ENCODE measurements at regions not wholly inside any gene's neighbourhood (a gene's known extent, or its start where the extent isn't known, plus 50 kb on each side); places are given as distances from the start of the nearest gene placed in this dataset.

DNA sequence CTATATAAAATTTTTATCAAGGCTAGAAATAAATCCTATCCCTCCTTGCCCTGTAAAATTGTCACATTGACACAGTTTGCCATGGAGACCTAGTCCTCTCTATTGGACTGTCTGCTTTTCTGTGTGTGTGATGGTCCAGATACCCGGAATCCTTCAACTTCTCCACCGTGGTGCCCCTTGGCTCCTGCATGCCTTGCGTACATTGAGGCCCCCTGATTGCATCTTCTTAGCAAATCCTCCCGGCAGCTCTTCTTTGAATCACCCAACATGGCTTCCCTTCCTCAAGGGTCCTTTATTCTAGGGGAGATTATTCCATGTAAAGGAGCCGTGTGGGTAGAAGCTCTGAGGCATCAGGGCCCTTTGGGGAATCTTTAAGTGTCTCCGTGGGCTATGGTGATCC, 219.5 kb downstream of the CDC5L start:
- no peak overlapping the region for H3K27ac ChIP-seq (ENCODE audit: low read length)
- ATAC-seq (no peak), DNase-seq (ENCODE audit: low read depth, low spot score) (no peak)
- ChIA-PET CTCF (interaction anchor here (0.6 kb wide), 1 partner anchor 39 kb away, joined by 8 read pairs; no protein-coding TSS in a partner anchor), POLR2A (no interaction called here)
- H3K4me1 ChIP-seq (ENCODE audit: control insufficient read depth, insufficient read depth, low read length): no peaks in the 10 kb centered on the region
- no peaks in the 10 kb centered on the region for H3K36me3 ChIP-seq (ENCODE audit: control insufficient read depth, insufficient read depth, low read length)
- in situ Hi-C loops (cut with HindIII; ENCODE audit: low pct_unique_long_range_greater_than_20kb, low sequenced_read_pairs) (no loop called here), intact Hi-C loops (cut with micrococcal nuclease; ENCODE audit: unreplicated experiment) (no loop called here)
- no TSS peak for BruUV-seq (replicated peaks)
- no peaks in the 10 kb centered on the region for H3K27me3 ChIP-seq (ENCODE audit: control insufficient read depth, insufficient read depth, low read length)
- no peak overlapping the region for H3K4me3 ChIP-seq (ENCODE audit: low read depth in 2 of 2, low read length in 2 of 2)
- TF ChIP-seq POLR2AphosphoS5 (IDR thresholded peaks at IDR 0.05; ENCODE audit: low read depth, low read length) (no peak), SIN3A (IDR thresholded peaks at IDR 0.05; ENCODE audit: borderline replicate concordance, insufficient read depth, low read depth, low read length) (no peak), TCF7L2 (IDR thresholded peaks at IDR 0.05; ENCODE audit: low read depth, low read length) (no peak)
- TF ChIP-seq, protein P1, sequence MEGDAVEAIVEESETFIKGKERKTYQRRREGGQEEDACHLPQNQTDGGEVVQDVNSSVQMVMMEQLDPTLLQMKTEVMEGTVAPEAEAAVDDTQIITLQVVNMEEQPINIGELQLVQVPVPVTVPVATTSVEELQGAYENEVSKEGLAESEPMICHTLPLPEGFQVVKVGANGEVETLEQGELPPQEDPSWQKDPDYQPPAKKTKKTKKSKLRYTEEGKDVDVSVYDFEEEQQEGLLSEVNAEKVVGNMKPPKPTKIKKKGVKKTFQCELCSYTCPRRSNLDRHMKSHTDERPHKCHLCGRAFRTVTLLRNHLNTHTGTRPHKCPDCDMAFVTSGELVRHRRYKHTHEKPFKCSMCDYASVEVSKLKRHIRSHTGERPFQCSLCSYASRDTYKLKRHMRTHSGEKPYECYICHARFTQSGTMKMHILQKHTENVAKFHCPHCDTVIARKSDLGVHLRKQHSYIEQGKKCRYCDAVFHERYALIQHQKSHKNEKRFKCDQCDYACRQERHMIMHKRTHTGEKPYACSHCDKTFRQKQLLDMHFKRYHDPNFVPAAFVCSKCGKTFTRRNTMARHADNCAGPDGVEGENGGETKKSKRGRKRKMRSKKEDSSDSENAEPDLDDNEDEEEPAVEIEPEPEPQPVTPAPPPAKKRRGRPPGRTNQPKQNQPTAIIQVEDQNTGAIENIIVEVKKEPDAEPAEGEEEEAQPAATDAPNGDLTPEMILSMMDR (IDR thresholded peaks at IDR 0.05): no peak
- TF ChIP-seq, protein P2, sequence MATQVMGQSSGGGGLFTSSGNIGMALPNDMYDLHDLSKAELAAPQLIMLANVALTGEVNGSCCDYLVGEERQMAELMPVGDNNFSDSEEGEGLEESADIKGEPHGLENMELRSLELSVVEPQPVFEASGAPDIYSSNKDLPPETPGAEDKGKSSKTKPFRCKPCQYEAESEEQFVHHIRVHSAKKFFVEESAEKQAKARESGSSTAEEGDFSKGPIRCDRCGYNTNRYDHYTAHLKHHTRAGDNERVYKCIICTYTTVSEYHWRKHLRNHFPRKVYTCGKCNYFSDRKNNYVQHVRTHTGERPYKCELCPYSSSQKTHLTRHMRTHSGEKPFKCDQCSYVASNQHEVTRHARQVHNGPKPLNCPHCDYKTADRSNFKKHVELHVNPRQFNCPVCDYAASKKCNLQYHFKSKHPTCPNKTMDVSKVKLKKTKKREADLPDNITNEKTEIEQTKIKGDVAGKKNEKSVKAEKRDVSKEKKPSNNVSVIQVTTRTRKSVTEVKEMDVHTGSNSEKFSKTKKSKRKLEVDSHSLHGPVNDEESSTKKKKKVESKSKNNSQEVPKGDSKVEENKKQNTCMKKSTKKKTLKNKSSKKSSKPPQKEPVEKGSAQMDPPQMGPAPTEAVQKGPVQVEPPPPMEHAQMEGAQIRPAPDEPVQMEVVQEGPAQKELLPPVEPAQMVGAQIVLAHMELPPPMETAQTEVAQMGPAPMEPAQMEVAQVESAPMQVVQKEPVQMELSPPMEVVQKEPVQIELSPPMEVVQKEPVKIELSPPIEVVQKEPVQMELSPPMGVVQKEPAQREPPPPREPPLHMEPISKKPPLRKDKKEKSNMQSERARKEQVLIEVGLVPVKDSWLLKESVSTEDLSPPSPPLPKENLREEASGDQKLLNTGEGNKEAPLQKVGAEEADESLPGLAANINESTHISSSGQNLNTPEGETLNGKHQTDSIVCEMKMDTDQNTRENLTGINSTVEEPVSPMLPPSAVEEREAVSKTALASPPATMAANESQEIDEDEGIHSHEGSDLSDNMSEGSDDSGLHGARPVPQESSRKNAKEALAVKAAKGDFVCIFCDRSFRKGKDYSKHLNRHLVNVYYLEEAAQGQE (IDR thresholded peaks at IDR 0.05; ENCODE audit: insufficient read depth in 1 of 2, low read depth in 2 of 2, low read length in 1 of 2): no peak
- no peaks in the 10 kb centered on the region for H3K9me3 ChIP-seq (ENCODE audit: control insufficient read depth, insufficient read depth, low read depth, low read length)

DNA sequence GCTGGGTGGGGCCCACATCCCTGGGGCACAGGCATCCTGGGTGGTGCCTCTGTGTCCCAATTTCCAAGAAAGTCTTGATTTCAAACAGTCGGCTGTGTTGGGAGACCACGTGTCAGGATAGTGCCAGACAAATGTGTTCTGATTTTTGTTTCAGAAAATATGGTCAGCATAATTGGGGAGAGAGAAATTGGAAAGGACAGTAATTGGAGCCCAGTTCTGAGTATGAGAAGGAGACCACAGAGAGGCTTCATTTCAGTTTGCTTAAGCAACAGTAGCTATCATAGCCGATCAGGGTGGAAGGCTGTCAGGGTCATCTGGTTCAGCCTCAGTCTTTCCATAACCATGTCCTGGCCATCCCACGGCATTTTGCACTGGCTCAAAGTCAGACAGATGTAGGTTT, 220.7 kb downstream of the CDC5L start:
- no peak overlapping the region for H3K27ac ChIP-seq (ENCODE audit: low read length)
- in situ Hi-C loops (cut with HindIII; ENCODE audit: low pct_unique_long_range_greater_than_20kb, low sequenced_read_pairs) (no loop called here), intact Hi-C loops (cut with micrococcal nuclease; ENCODE audit: unreplicated experiment) (no loop called here)
- TF ChIP-seq, protein P1 (IDR thresholded peaks at IDR 0.05): no peak
- no peak for TF ChIP-seq POLR2AphosphoS5 (IDR thresholded peaks at IDR 0.05; ENCODE audit: low read depth, low read length)
- TF ChIP-seq TCF7L2 (IDR thresholded peaks at IDR 0.05; ENCODE audit: low read depth, low read length): no peak
- TF ChIP-seq, protein P2 (IDR thresholded peaks at IDR 0.05; ENCODE audit: insufficient read depth in 1 of 2, low read depth in 2 of 2, low read length in 1 of 2): no peak
- no peak for TF ChIP-seq SIN3A (IDR thresholded peaks at IDR 0.05; ENCODE audit: borderline replicate concordance, insufficient read depth, low read depth, low read length)
- H3K4me3 ChIP-seq (ENCODE audit: low read depth in 2 of 2, low read length in 2 of 2): no peak overlapping the region
- ChIA-PET CTCF (no interaction called here), POLR2A (no interaction called here)
- ATAC-seq: no peak
- no peaks in the 10 kb centered on the region for H3K36me3 ChIP-seq (ENCODE audit: control insufficient read depth, insufficient read depth, low read length)
- DNase-seq (ENCODE audit: low read depth, low spot score): no peak
- H3K4me1 ChIP-seq (ENCODE audit: control insufficient read depth, insufficient read depth, low read length): no peaks in the 10 kb centered on the region
- BruUV-seq (replicated peaks): no TSS peak
- no peaks in the 10 kb centered on the region for H3K9me3 ChIP-seq (ENCODE audit: control insufficient read depth, insufficient read depth, low read depth, low read length)
- 0 out of 2 replicates have a peak, but pooled peaks cover 3% of the 10 kb centered on the region for H3K27me3 ChIP-seq (ENCODE audit: control insufficient read depth, insufficient read depth, low read length)
